Parathyroid adenoma (tissue), 2 donors: ENCODE measurements at regions not wholly inside any gene's neighbourhood (a gene's known extent, or its start where the extent isn't known, plus 50 kb on each side); places are given as distances from the start of the nearest gene placed in this dataset.
"Not testable (repeated sequence)": the region's sequence is repeated elsewhere in the genome, so short reads cannot be mapped to it uniquely, and the experiment has no call there.

Source experiments
- H2AFZ ChIP-seq: fragments of 300-600 bp; sonication (generic); one replicate; pipeline ENCODE4 v1.7.0; 2017; ENCODE audit warnings: antibody characterized with exemption, mild to moderate bottlenecking
- H3K27ac ChIP-seq: fragments of 300-600 bp; sonication (generic); one replicate; pipeline ENCODE4 v1.7.0; 2017
- H3K27me3 ChIP-seq: fragments of 300-600 bp; sonication (generic); one replicate; pipeline ENCODE4 v1.7.0; 2017; ENCODE audit warnings: low read length; ENCODE audit not compliant: control insufficient read depth, insufficient read depth
- H3K36me3 ChIP-seq: fragments of 300-600 bp; sonication (generic); one replicate; pipeline ENCODE4 v1.7.0; 2017; ENCODE audit warnings: low read length; ENCODE audit not compliant: control insufficient read depth, insufficient read depth
- H3K4me1 ChIP-seq: fragments of 300-600 bp; sonication (generic); one replicate; pipeline ENCODE4 v1.7.0; 2017; ENCODE audit warnings: control low read depth
- H3K4me2 ChIP-seq: fragments of 300-600 bp; sonication (generic); one replicate; pipeline ENCODE4 v1.7.0; 2017; ENCODE audit warnings: low read length
- H3K4me3 ChIP-seq: fragments of 300-600 bp; sonication (generic); one replicate; pipeline ENCODE4 v1.7.0; 2017; ENCODE audit warnings: low read depth, low read length
- H3K79me2 ChIP-seq: fragments of 300-600 bp; sonication (generic); one replicate; pipeline ENCODE4 v1.7.0; 2017; ENCODE audit warnings: control low read depth
- H3K9ac ChIP-seq: fragments of 300-600 bp; sonication (generic); one replicate; pipeline ENCODE4 v1.7.0; 2017; ENCODE audit warnings: mild to moderate bottlenecking
- H3K9me3 ChIP-seq: fragments of 300-600 bp; sonication (generic); one replicate; pipeline ENCODE4 v1.7.0; 2017; ENCODE audit warnings: low read length; ENCODE audit not compliant: control insufficient read depth
- CTCF ChIP-seq: fragments of 300-600 bp; sonication (generic); IDR thresholded peaks from one replicate; pipeline ENCODE4 v1.7.0; 2017; ENCODE audit warnings: antibody characterized with exemption, mild to moderate bottlenecking
- donor health status: primary hyperparathyroidism.

GRCh38 chr10:2897619-2898508, 169.5 kb upstream of the PFKP start:
- no peak overlapping the region for H3K27ac ChIP-seq
- no peaks in the 10 kb centered on the region for H3K36me3 ChIP-seq
- no peak overlapping the region for H2AFZ ChIP-seq
- H3K9me3 ChIP-seq: no peaks in the 10 kb centered on the region
- H3K9ac ChIP-seq: no peak overlapping the region
- no peak for TF ChIP-seq CTCF
- no peaks in the 10 kb centered on the region for H3K4me1 ChIP-seq
- no peaks in the 10 kb centered on the region for H3K79me2 ChIP-seq
- H3K4me2 ChIP-seq: no peak overlapping the region
- H3K4me3 ChIP-seq: no peak overlapping the region
- H3K27me3 ChIP-seq: no peaks in the 10 kb centered on the region

GRCh38 chr10:2896334-2896733, 171.0 kb upstream of the PFKP start:
- not testable (repeated sequence) for H3K27me3 ChIP-seq, H2AFZ ChIP-seq, H3K27ac ChIP-seq, H3K9me3 ChIP-seq, H3K4me3 ChIP-seq, H3K79me2 ChIP-seq, H3K4me1 ChIP-seq, H3K4me2 ChIP-seq, H3K9ac ChIP-seq, H3K36me3 ChIP-seq

- Histone ChIP-seq H3K9me3 (no peaks in the 10 kb centered on the region), H3K4me1 (no peaks in the 10 kb centered on the region), H3K27me3 (no peaks in the 10 kb centered on the region), H3K36me3 (no peaks in the 10 kb centered on the region), H3K4me2 (no peak overlapping the region), H3K9ac (no peak overlapping the region), H3K4me3 (no peak overlapping the region), H2AFZ (no peak overlapping the region), H3K79me2 (no peaks in the 10 kb centered on the region), H3K27ac (no peak overlapping the region)
- no peak for TF ChIP-seq CTCF
Observed at GRCh38 chr10:2895594-2896196, 171.7 kb upstream of the PFKP start.

GRCh38 chr10:2893991-2894390, 173.4 kb upstream of the PFKP start:
- no peaks in the 10 kb centered on the region for H3K9me3 ChIP-seq
- H3K27me3 ChIP-seq: no peaks in the 10 kb centered on the region

More at GRCh38 chr10:2893991-2894390, 173.4 kb upstream of the PFKP start:
- no peak overlapping the region for H3K4me3 ChIP-seq
- no peak overlapping the region for H2AFZ ChIP-seq
- no peaks in the 10 kb centered on the region for H3K79me2 ChIP-seq
- H3K9ac ChIP-seq: no peak overlapping the region
- H3K4me2 ChIP-seq: no peak overlapping the region
- H3K36me3 ChIP-seq: no peaks in the 10 kb centered on the region
- H3K27ac ChIP-seq: no peak overlapping the region
- H3K4me1 ChIP-seq: no peaks in the 10 kb centered on the region
- TF ChIP-seq CTCF: no peak
